ENCODE measurements at regions not wholly inside any gene's neighbourhood (a gene's known extent, or its start where the extent isn't known, plus 50 kb on each side); places are given as distances from the start of the nearest gene placed in this dataset.
A peak's percentile ranks its signal among the peaks of the same experiment; 100 is the strongest.

- no peak for DNase-seq
Observed at GRCh38 chr1:30819244-30819571, 61.6 kb upstream of the LAPTM5 start.

- no peak for DNase-seq
Observed at GRCh38 chr1:30818568-30819243, 61.1 kb upstream of the LAPTM5 start.

- no peak for DNase-seq
Observed at GRCh38 chr1:30817548-30817947, 60.0 kb upstream of the LAPTM5 start.

- DNase-seq = no peak
Observed at GRCh38 chr1:30817077-30817438, 59.5 kb upstream of the LAPTM5 start.

- DNase-seq = no peak
Observed at GRCh38 chr1:30816211-30817076, 58.9 kb upstream of the LAPTM5 start.

GRCh38 chr1:30815556-30815955 is 58.0 kb upstream of the LAPTM5 start:
- DNase-seq = no peak

- DNase-seq = no peak
Observed at GRCh38 chr1:30814292-30814691, 56.7 kb upstream of the LAPTM5 start.

GRCh38 chr1:30812076-30812475 is 54.5 kb upstream of the LAPTM5 start:
- no peak for DNase-seq

- no peak for DNase-seq
Observed at GRCh38 chr1:30811187-30811586, 53.6 kb upstream of the LAPTM5 start.

GRCh38 chr1:30810416-30811080 is 53.0 kb upstream of the LAPTM5 start:
- no peak for DNase-seq

GRCh38 chr1:30809514-30810263 is 52.1 kb upstream of the LAPTM5 start:
- DNase-seq = no peak

- DNase-seq = no peak
Observed at GRCh38 chr1:30808067-30808662, 50.6 kb upstream of the LAPTM5 start.

- peak; percentile 66 for DNase-seq
Observed at GRCh38 chr1:30807318-30808066, 49.9 kb upstream of the LAPTM5 start.

Data from RPMI8226 (cell line).